GM06990 (cell line): ENCODE measurements at regions not wholly inside any gene's neighbourhood (a gene's known extent, or its start where the extent isn't known, plus 50 kb on each side); places are given as distances from the start of the nearest gene placed in this dataset.

Experiments used
- DNase-seq: peaks from one replicate; pipeline ENCODE4 v3.0.0-alpha.2; 2011; ENCODE audit not compliant: insufficient read length; ENCODE audit errors: extremely low read depth
- H3K27me3 ChIP-seq: replicated peaks from 2 replicates; pipeline ENCODE4 v1.6.0; 2011; ENCODE audit warnings: low read length; ENCODE audit not compliant: control insufficient read depth, insufficient read depth
- H3K36me3 ChIP-seq: 2 replicates; pipeline ENCODE4 v1.5.1; 2011; ENCODE audit warnings: low read length; ENCODE audit not compliant: control insufficient read depth, insufficient read depth
- H3K4me3 ChIP-seq: replicated peaks from 2 replicates; pipeline ENCODE4 v1.5.1; 2011; ENCODE audit warnings: low read depth, mild to moderate bottlenecking, control low read depth, low read length
- TF ChIP-seq, protein P1 (sequence below): IDR thresholded peaks from 2 replicates; pipeline ENCODE4 v1.5.1; 2011; ENCODE audit warnings: low read length, control low read depth, mild to moderate bottlenecking, inconsistent platforms; ENCODE audit not compliant: insufficient read depth, poor library complexity, severe bottlenecking

DNA sequence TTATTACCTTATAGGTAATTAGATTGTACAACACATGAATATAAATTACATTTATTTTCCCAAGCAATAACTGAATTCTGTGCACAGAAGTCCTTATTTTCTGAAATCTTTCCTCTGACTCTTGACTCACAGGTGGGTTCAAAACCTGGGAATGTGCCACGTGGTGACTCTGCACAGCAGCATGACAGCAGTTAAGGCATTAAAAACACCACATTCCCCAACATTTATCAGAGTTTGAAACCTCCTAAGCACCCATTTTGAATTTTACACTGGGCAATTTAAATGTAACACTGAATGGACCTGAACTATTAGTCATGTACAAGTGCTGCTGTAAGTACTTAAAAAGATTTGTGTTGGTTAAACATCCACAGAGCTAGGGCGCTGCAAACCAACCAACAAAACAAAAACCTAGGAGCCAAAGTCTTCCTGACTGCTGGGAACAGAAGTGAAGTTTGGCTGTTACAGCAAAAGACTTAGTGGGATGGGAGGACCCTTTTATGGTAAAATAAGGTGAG, 480.6 kb upstream of the CXADR start:
- DNase-seq, result no peak
- no peak overlapping the region for H3K4me3 ChIP-seq
- H3K27me3 ChIP-seq, result no peaks in the 10 kb centered on the region
- TF ChIP-seq, protein P1, sequence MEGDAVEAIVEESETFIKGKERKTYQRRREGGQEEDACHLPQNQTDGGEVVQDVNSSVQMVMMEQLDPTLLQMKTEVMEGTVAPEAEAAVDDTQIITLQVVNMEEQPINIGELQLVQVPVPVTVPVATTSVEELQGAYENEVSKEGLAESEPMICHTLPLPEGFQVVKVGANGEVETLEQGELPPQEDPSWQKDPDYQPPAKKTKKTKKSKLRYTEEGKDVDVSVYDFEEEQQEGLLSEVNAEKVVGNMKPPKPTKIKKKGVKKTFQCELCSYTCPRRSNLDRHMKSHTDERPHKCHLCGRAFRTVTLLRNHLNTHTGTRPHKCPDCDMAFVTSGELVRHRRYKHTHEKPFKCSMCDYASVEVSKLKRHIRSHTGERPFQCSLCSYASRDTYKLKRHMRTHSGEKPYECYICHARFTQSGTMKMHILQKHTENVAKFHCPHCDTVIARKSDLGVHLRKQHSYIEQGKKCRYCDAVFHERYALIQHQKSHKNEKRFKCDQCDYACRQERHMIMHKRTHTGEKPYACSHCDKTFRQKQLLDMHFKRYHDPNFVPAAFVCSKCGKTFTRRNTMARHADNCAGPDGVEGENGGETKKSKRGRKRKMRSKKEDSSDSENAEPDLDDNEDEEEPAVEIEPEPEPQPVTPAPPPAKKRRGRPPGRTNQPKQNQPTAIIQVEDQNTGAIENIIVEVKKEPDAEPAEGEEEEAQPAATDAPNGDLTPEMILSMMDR, result no peak
- no peaks in the 10 kb centered on the region for H3K36me3 ChIP-seq

DNA sequence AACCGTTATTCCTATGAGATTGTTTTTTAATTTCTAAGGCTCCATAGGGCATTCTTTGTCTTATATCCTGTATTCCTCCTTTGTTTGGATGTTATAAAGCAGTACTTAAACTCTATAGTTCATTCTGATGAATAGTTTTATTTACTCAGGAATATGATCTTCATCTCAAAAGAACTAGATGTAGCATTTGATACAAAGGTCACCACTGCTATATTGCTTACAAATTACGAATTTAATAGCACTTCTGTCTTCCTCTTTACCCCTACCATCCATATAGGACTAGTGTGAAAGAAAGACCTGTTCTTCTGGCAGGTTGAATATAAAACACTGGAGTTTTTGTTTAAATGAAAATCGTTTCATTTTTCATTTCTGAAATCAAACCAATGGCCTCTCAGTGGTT, 468.1 kb upstream of the CXADR start:
- TF ChIP-seq, protein P1, result no peak
- DNase-seq, result no peak
- no peak overlapping the region for H3K4me3 ChIP-seq

DNA sequence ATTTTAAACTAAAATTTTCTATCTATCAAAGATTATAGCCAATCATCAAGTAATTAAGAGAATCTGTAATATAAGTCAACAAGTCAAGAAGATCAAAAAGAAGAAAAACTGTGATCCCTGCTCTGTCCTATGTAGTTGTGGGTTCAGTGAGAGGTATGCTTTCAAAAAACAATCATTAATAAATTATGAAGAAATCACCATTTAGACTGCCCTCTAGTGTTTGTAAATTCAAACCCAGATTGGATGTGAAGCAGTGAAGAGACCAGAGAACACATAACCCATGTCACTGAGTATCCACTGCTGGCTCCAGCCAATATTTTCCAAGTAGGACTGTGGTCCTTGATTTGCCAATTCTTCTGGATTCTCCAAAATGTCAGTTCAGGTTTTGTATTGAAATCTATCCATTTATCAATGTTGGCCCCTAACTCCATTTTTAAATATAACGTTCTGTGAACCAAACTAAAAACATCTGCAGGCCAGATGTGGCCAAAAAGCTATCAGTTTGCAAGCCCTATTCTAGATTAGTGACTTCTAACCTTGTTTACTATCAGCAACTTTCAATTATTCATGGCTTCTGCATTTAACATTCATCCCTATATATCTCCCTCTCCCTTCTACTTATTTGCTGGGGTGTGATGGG, 467.5 kb upstream of the CXADR start:
- no peak overlapping the region for H3K4me3 ChIP-seq
- H3K36me3 ChIP-seq, result no peaks in the 10 kb centered on the region
- no peaks in the 10 kb centered on the region for H3K27me3 ChIP-seq
- TF ChIP-seq, protein P1, result no peak
- DNase-seq, result no peak

More for the DNA sequence above, 468.1 kb upstream of the CXADR start:
- no peaks in the 10 kb centered on the region for H3K27me3 ChIP-seq
- no peaks in the 10 kb centered on the region for H3K36me3 ChIP-seq

DNA sequence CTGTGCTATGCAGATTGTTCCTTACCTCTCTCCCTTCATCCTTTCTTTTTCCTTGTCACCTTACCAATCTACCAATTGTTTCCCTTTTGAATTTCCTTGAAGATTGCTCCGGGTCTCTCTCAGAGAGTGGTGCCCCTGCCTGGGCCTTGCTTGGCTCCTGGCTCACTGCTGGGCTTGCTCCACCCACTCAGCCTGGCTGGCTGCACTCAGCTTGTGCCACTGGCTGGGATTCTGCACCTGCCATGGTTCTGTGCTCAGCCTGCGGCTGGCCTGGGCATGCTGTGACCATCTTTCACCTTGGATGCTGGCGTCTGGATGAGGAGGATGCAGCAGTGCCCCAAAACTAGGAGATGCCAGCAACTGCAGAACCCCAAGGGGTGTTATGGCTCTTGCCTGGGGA, 463.9 kb upstream of the CXADR start:
- H3K36me3 ChIP-seq, result no peaks in the 10 kb centered on the region
- TF ChIP-seq, protein P1, result no peak

DNA sequence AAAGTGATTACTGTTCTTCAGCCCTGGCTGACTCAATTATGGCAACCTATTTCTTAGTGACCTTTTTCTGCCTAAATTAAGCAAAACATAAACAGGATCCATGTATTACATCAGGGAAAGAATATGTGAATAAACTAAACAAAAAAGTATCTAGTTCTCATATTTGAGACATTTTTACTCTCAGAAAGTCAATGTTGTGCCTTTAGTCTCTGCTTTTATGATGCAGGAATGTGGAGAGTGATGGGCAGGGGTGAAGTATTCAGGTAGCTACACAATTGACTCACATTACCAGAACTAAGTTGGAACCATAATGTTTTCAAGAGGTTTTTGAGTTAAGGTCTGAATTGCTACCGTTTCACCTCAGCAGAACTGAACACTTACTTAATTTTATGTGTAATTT, 462.7 kb upstream of the CXADR start:
- Histone ChIP-seq H3K36me3 (no peaks in the 10 kb centered on the region), H3K27me3 (no peaks in the 10 kb centered on the region), H3K4me3 (no peak overlapping the region)
- TF ChIP-seq, protein P1, result no peak
- DNase-seq, result no peak

More for the DNA sequence above, 463.9 kb upstream of the CXADR start:
- H3K27me3 ChIP-seq, result no peaks in the 10 kb centered on the region
- no peak overlapping the region for H3K4me3 ChIP-seq
- DNase-seq, result no peak
